WERI-Rb-1 (cell line): ENCODE measurements at regions not wholly inside any gene's neighbourhood (a gene's known extent, or its start where the extent isn't known, plus 50 kb on each side); places are given as distances from the start of the nearest gene placed in this dataset.

Experiments used
- DNase-seq: peaks from one replicate; pipeline ENCODE4 v3.0.0-alpha.2; 2020
- H3K27ac ChIP-seq: fragments of 250-450 bp; sonication (Bioruptor Pico); 2 replicates; pipeline ENCODE4 v1.5.1; 2020; ENCODE audit warnings: mild to moderate bottlenecking, moderate library complexity
- H3K27me3 ChIP-seq: fragments of 250-450 bp; sonication (Bioruptor Pico); 2 replicates; pipeline ENCODE4 v1.5.1; 2021; ENCODE audit warnings: mild to moderate bottlenecking, low read depth, moderate library complexity; ENCODE audit not compliant: insufficient read depth, severe bottlenecking
- H3K36me3 ChIP-seq: fragments of 250-450 bp; sonication (Bioruptor Pico); 2 replicates; pipeline ENCODE4 v1.5.1; 2020; ENCODE audit warnings: mild to moderate bottlenecking, moderate library complexity
- H3K4me3 ChIP-seq: 2 replicates; pipeline ENCODE4 v1.5.1; 2011; ENCODE audit warnings: low read depth, mild to moderate bottlenecking, control low read depth, low read length
- H3K9me3 ChIP-seq: fragments of 250-450 bp; sonication (Bioruptor Pico); 2 replicates; pipeline ENCODE4 v1.5.1; 2021; ENCODE audit warnings: mild to moderate bottlenecking, moderate library complexity; ENCODE audit not compliant: severe bottlenecking
- TF ChIP-seq, protein P1 (sequence below): IDR thresholded peaks from 2 replicates; pipeline ENCODE4 v1.5.1; 2011; ENCODE audit warnings: low read depth, mild to moderate bottlenecking, control low read depth, inconsistent platforms, low read length

GRCh38 chr2:48107326-48107925 is 201.1 kb upstream of the FBXO11 start:
- Histone ChIP-seq H3K27me3 (no peaks in the 10 kb centered on the region), H3K36me3 (no peaks in the 10 kb centered on the region), H3K4me3 (no peak overlapping the region), H3K9me3 (no peaks in the 10 kb centered on the region), H3K27ac (no peak overlapping the region)
- no peak for DNase-seq
- TF ChIP-seq, protein P1, sequence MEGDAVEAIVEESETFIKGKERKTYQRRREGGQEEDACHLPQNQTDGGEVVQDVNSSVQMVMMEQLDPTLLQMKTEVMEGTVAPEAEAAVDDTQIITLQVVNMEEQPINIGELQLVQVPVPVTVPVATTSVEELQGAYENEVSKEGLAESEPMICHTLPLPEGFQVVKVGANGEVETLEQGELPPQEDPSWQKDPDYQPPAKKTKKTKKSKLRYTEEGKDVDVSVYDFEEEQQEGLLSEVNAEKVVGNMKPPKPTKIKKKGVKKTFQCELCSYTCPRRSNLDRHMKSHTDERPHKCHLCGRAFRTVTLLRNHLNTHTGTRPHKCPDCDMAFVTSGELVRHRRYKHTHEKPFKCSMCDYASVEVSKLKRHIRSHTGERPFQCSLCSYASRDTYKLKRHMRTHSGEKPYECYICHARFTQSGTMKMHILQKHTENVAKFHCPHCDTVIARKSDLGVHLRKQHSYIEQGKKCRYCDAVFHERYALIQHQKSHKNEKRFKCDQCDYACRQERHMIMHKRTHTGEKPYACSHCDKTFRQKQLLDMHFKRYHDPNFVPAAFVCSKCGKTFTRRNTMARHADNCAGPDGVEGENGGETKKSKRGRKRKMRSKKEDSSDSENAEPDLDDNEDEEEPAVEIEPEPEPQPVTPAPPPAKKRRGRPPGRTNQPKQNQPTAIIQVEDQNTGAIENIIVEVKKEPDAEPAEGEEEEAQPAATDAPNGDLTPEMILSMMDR = no peak

DNA sequence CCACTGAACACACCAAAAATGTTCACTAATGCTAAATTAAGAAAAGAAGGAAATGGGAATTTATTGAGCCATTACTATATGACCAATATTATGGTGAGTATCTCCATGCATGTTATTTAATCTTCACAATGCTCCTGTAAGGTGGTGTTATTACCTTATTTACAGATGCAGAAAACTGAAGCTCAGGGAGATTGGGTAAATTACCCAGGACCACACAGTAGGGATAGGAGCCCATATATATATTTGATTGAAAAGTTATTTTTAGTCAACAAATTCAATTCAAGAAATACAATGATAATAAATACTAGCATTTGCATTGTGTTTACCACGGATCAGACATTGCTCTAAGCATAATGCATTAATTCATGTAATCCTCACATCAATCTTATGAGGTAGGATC is 202.2 kb upstream of the FBXO11 start:
- no peak for DNase-seq
- Histone ChIP-seq H3K27me3 (no peaks in the 10 kb centered on the region), H3K4me3 (no peak overlapping the region), H3K27ac (no peak overlapping the region), H3K9me3 (no peaks in the 10 kb centered on the region), H3K36me3 (no peaks in the 10 kb centered on the region)
- TF ChIP-seq, protein P1 = no peak

DNA sequence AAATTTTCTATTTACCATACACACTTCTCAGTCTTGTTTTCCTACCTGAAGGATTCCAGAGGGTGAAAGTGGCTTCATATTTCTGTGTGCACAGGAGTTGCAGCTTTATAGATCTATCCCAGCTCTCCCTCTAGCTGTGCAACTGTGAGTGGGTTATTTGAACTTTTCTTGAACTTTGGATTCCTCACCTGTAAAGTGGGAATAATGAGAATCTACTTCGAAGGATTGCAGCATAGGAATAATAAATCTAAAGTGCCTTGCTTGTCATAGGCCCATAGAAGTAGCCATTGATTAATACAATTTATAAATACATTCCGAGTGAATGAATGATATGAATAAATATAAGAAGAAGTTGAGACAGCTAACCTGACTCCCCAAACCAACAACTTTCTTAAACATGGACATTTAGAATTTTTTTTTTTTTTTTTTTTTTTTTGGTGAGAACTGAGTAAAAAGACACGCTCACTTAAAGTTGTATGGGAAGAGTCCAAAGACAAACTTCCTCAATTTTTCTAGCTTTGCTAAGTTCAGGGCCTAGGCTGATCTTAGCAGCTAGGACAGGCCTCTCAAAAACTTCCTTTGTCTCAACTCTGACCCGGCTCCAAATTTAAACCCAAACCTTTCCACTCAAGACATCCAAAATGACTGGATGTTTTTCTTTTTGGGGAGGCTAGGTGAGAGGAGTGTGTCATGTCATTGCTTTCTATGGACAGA is 203.3 kb upstream of the FBXO11 start:
- H3K27me3 ChIP-seq = no peaks in the 10 kb centered on the region
- no peaks in the 10 kb centered on the region for H3K36me3 ChIP-seq
- no peak for DNase-seq
- H3K27ac ChIP-seq = no peak overlapping the region
- H3K9me3 ChIP-seq = no peaks in the 10 kb centered on the region
- H3K4me3 ChIP-seq = no peak overlapping the region
- TF ChIP-seq, protein P1 = no peak

- H3K36me3 ChIP-seq = no peaks in the 10 kb centered on the region
- no peaks in the 10 kb centered on the region for H3K27me3 ChIP-seq
- no peak for DNase-seq
- no peak overlapping the region for H3K4me3 ChIP-seq
- H3K27ac ChIP-seq = no peak overlapping the region
- TF ChIP-seq, protein P1 = no peak
- H3K9me3 ChIP-seq = no peaks in the 10 kb centered on the region
Measured at GRCh38 chr2:48110492-48110891, 204.0 kb upstream of the FOXN2 start.

- no peak for DNase-seq
- H3K27ac ChIP-seq = no peak overlapping the region
- TF ChIP-seq, protein P1 = no peak
Measured at GRCh38 chr2:48112911-48113680, 201.4 kb upstream of the FOXN2 start.

More at GRCh38 chr2:48112911-48113680, 201.4 kb upstream of the FOXN2 start:
- Histone ChIP-seq H3K4me3 (no peak overlapping the region), H3K9me3 (no peaks in the 10 kb centered on the region), H3K27me3 (no peaks in the 10 kb centered on the region), H3K36me3 (no peaks in the 10 kb centered on the region)
